ENCODE measurements at regions not wholly inside any gene's neighbourhood (a gene's known extent, or its start where the extent isn't known, plus 50 kb on each side); places are given as distances from the start of the nearest gene placed in this dataset.

DNA sequence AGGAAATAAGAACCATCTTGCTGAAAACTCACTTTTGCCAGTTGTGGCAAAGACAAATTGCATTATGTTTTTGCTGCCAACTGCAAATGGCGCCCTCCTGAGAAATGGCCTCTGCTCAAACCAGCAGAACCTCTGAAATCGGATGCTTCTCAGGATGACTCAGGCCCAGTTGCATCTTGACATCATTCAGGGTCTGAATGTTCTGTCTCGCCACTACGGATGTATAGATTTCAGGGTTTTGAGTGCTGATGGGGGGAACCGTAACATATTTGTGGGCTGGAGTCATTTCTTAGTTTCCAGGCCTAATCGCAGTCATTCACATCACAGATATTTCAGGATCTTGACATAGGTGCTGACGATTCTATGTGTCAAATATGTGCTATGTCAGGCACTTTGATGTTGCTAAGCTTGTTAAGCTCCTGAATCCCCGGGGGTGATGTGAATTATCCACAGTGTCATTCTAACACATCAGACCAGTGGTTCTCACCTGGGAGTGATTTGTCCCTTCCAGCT is 207.1 kb downstream of the NFATC2 start:
- no peak for DNase-seq (ENCODE audit: low read depth in 3 of 3, low spot score in 1 of 3)

DNA sequence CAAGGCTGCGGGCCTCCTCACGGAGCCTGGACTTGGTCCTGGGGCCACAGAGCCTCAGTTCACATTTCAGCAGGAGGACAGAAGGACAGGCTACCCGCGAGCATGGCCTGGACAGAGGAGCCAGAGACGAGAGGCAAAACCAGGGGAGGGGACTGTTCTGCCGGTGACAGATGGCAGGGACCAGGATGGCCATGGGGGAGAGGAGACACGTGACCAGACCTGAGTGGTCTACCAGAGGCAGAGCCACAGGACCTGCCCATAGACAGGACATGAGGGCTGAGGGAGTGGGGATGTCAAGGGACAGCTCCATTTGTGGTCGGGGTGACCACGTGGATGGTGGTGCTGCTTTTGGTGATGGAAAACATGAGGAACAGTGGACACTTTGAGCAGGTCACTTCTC is 207.9 kb downstream of the NFATC2 start:
- no peak for DNase-seq (ENCODE audit: low read depth in 3 of 3, low spot score in 1 of 3)

DNA sequence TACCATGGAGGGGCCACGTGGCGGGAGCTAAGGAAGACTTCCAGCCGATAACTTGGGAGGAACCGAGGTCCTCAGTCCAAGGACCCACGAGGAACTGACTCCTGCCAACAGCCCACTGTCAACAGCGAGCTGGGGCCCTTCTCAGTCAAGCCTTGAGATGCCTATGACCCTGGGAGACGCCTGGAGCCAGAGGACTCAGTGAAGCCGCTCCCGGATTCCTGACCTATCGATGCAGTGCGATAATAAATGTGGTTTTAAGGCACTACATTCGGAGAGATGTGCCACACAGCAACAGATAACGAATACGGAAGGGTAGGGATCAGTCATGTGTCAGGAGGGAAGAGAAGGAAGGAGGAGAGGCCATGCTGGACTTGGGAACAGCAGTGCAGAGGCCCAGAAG is 208.5 kb downstream of the NFATC2 start:
- no peak for DNase-seq (ENCODE audit: low read depth in 3 of 3, low spot score in 1 of 3)

DNA sequence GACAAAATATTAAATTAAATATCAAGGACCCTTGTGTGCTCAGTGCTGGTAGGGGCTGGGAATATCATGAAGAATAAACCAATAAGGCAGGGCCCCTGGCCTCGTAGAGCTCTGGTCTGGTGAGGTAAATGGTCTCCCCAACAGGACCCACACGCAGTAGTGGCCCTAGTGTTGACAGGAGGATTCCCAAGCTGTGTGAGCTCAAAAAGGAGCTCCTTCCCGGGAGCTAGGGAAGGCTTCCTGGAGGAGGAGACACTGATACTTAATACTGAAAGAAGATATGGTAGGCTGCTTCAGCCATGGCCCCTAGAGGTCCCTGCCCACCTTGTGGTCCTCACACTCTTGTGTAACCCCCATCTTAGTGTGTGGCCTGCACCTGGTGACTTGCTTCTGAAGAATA is 209.1 kb downstream of the NFATC2 start:
- no peak for DNase-seq (ENCODE audit: low read depth in 3 of 3, low spot score in 1 of 3)

DNA sequence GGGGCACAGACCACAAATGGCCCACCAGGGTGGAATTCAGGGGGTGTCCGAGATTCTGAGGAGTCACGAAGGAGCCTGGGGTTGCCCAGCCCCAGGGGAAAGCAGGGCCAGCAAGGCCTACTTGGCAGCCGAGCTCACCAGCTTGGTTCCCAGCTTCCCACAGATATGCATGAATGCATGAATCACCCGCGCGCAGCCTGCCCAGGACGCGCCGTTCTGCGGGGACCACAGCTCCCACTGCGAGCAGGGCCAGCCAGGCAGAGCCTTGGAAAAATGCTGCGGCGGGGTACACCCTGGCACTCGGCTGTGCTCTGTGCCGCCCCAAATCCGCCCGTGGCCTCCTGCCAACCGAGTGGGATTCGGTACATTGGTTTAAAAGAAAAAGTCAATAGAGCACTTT is 211.0 kb downstream of the NFATC2 start:
- no peak for DNase-seq (ENCODE audit: low read depth in 3 of 3, low spot score in 1 of 3)

DNA sequence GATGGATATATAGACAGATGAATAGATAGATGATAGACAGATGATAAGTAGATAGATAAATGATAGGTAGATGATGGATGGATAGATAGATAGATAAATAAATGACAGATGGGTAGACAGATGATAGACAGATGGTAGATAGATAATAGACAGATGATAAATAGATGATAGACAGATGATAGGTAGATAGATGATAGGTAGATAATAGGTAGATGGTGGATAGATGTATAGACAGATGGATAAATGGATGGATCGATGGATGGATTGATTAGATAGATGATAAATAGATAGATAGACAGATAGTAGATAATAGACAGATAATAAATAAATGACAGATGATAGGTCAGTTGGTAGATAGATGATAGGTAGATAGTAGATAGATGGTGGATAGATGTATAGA is 212.7 kb downstream of the NFATC2 start:
- no peak for DNase-seq (ENCODE audit: low read depth in 3 of 3, low spot score in 1 of 3)

DNA sequence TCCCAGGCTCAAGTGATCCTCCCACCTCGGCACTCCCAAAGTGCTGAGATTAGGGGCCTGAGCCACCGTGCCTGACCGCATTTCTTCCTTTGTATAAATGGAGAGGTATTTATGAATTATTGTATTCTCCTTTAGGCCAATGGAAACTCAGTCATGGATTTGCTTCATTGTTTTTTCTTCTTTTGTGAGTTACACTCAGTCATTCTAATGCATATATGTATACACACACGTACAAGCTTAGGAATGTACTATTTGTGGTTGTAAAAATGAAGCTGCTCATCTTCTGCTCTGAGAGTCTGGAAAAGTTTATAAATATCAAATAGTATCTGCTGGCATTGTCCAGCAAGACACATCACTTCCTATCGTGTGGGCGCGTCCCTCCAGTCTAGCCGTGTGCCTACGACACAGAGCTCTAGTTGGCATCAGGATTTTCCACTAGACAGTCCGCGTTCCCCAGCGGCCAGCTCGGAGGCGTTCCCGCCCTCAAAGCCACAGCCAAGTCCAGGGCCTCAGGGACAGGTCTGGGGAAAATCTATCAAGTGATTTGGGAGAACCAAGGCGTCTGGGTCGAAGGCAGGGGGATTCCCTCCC is 215.2 kb downstream of the NFATC2 start:
- no peak for DNase-seq (ENCODE audit: low read depth in 3 of 3, low spot score in 1 of 3)

DNA sequence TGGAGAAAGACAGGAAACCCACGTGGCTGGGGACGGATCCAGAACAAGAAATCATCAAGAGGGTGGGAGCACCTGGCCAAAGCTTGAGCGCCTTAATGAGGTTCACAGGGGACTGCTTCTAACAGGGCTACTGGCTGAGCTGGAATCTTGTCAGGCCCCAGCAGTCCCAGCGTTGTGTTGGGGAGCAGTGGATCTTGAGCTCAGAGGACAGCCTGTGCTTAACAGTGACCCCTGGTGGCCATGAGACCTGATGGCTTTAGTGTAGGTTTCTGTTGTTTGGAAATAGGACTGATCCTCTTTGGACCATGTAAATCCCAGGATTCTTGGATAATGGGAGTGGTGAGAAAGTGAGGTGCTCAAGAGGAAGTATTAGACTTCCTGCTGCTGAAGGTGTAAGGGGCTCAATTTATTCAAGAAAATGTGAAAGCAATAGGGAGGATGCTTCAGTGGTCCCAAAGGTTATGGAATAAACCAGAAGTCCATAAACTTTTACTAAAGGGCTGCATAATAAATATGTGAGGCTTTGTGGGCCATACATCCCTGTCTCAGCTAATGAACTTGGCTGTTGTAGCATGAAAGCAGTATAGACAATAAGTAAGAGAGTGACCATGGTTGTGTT is 216.2 kb downstream of the NFATC2 start:
- DNase-seq (ENCODE audit: low read depth in 3 of 3, low spot score in 1 of 3): peak in 2 of 3 donors; percentile 5 to 12

DNA sequence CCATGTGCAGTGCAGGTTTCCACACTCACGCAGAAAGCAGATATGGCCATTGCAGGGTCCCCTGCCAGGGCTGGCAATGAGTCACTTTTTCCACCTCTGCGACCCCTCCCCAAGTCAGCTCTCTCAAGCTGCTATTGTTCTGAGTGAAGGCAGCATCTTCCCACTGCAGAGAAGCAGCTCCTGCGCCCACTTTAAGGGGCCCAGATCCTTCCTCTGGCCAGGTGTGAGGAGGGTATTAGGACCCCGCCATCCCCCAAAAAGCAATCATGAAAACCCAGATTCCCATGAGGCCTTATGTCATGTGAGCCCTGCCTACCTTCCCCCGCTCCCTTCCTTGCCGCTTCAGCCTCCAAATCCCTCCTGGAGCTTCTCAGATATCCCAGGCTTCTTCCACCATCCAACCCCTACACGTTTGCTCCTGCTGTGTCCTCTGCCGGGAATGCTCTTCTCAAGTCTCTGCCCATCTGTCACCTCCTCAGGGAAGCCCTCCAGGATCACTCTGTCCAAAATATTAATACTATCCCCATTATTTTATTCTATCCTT is 220.3 kb downstream of the NFATC2 start:
- DNase-seq (ENCODE audit: low read depth in 3 of 3, low spot score in 1 of 3): no peak

DNA sequence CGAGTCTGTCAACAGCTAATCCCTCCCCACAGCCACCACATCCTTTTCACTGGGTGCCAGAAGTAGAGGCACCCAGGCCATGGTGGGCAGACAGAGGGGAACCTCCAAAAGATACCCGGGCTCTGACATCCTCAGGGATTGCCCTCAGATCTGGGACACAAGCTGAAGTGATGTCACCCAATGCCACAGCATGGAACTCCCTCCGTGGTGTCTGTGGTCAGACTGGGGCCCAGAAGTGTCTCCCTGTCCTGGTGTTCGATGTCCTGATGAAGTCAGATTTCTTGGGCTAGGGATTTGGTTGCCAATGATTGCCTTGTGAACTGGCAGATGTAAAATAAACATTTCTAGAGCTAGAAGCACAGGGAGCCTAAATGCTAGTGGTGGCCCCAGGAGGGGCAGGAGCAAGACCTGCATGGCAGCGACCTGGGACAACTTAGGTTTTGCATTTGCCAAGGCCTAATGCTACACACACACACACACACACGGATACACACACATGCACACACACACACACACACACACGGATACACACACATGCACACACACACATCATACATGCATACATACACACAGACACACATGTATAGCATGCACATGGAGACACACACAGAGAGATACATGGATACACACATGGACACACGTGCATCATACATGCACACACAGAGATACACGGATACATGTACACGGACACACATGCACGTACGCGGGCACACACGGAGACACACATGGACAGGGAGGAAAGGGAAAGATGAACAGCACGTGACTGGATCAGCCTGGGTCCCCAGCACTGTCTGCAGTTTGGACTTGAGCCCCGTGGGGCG is 221.0 kb downstream of the NFATC2 start:
- no peak for DNase-seq (ENCODE audit: low read depth in 3 of 3, low spot score in 1 of 3)

DNA sequence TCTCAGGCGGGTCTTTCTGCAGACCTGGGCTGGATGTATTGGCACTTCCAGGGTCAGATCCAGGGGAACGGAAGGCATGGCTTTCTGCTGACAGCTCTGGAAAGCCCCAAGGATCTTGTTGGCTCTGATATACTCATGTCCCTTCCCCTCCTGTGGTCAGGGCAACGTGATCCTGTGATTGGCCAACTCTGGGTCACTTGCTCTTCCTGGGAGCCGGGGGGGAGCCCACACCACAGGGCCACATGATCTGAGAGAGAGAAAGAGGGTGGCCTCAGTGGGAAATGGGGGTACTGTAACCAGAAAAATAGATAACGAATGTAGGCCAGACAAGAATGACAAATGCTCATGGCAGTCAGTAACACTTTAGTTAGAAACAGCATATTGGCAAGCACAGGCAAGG is 223.0 kb downstream of the NFATC2 start:
- DNase-seq (ENCODE audit: low read depth in 3 of 3, low spot score in 1 of 3): no peak

DNA sequence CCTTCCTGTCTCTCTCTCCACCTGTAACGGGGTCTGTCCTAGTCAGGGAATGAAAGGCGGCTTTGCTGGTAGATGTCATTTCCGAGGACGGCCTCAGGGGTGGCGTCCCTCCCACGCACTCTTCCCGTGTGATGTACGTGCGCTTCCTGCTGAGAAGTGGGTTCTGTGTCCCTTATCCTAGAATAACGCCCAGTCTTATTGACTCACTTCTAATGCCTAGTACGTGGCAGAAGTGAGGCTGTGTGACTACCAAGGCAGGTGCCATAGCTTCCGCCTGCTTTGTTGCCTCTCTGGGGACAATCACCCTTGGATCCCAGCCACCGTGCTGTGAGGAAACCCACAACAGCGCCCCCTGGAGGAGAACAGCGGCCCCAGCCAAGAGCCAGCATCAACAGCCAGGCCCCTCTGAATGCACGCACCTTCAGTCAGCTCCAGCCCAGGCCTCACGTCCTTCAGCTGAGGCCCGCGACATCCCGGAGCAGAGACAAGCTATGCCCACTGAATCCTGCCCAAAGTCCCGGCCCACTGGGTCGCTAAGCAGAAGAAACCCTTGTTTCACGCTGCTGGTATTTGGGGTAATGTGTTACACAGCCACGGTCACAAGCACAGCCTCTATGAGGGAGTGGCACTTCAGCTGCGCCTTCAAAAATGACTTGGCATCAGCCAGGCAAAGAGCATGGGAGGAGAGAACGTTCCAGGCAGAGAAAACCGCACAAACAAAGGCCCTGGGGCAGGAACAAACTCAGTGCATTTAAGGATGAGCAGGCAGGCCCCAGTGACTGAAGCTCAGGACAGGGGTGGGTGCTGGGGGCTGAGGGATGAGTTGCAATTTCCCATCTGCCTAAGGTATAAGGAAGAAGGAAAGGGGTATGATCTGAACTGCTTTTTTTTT is 224.2 kb downstream of the NFATC2 start:
- DNase-seq (ENCODE audit: low read depth in 3 of 3, low spot score in 1 of 3): peak in 1 of 3 donors; percentile 43

DNA sequence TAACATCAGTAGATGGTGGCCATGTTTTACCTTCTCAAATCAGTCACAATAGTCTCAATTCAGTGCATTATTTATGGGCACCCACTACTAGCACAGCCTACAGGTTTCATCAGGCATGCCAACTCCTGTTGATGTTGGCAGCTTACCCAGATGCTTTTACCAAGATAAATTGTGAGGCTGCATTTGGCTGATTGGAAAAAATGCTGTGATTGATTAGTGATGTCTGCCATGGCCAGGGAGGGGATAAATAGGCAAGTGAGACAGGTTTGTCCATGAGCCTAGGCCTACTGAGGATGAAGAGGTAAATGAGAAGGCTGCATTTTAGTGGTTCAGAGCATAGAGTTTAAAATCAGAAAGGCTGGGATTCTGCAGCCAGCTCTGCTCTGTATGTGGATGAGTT is 227.1 kb downstream of the NFATC2 start:
- DNase-seq (ENCODE audit: low read depth in 3 of 3, low spot score in 1 of 3): no peak

DNA sequence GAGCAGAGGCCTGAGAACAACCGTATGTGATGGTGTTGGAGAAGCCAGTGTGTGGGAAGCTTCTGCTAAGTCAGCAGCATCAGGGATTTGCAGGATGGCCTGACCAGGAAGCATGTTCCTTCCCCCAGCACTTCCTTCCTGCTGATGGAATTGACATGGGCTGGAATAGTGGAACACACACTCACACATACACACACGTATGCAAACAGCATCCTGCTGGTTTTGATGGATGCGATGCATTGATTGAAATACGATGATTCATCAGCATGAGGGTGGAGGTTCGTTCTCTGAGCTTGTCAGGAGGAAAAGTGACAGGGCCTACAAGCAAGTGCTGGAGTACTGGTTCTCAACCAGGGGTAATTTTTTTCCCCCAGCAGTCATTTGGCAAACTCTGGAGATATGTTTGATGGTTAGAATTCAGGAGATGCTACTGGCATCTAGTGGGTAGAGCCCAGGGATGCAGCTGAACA is 229.1 kb downstream of the NFATC2 start:
- no peak for DNase-seq (ENCODE audit: low read depth in 3 of 3, low spot score in 1 of 3)

DNA sequence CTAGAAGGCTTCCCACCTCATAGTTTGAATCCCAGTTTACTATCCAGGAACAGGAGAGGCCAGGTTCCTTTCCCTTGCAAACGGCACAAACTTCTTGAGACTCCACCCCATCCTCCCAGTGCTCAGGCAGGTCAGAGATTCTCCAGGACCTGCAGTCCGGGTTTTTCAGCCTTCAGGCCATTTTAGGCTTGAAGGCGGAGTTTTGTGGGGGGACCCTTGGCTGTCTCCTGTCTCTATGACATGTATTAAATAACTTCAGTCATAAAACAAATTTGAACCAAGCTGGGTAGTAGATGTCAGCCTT is 230.1 kb downstream of the NFATC2 start:
- no peak for DNase-seq (ENCODE audit: low read depth in 3 of 3, low spot score in 1 of 3)

DNA sequence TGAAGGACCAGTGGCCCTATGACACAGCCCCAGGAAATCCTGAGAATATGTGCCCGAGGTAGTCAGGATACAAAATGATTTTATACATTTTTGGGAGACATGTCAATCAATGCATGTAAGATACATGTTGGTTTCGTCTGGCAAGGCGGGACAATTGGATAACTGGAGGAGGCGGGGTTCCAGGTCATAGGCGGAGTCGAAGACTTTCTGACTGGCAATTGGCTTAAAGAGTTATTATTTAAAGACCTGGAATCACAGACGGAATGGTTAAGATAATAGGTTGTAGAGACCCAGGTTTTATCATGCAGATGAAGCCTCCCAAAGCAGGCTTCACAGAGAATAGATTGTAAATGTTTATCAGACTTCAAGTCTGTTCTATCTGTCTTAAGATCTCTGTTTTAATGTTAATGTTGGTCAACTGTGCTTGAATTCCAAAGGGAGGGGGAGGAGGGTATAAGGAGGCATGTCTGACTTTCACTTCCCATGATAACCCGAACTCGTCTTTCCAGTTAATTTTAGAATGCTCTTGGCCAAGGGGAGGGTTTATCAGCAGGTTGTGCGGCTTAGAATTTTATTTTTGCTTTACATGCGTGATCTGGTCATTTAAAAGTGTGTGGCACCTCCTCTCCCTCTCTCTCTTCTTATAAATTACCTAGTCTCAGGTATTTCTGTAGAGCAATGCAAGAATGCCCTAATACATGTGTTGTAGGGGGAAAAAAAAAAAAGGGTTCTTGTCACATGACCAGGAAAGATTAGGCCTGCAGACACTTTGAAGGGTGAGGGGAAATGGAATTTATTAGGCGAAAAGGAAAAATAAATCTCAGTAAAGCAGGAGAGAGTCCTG is 230.7 kb downstream of the NFATC2 start:
- no peak for DNase-seq (ENCODE audit: low read depth in 3 of 3, low spot score in 1 of 3)

DNA sequence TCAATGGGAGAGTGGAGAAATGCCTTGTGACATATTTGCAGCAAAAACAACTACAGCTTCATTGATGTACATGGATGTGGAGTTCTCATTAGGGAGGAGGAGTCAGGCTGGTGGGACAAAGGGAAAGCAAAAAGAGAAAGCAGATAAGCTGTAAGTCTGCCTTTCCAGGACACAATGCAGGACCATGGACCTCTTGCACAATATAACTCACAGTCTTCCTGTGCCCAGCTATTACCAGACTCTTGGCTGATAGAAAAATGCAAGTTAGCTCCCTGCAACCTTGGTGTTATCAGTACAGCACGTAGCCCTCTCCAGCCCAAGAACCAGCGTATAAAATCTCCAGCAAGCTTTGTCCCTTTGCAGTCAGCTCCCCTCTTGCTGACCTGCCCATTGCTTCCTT is 232.3 kb downstream of the NFATC2 start:
- no peak for DNase-seq (ENCODE audit: low read depth in 3 of 3, low spot score in 1 of 3)

DNA sequence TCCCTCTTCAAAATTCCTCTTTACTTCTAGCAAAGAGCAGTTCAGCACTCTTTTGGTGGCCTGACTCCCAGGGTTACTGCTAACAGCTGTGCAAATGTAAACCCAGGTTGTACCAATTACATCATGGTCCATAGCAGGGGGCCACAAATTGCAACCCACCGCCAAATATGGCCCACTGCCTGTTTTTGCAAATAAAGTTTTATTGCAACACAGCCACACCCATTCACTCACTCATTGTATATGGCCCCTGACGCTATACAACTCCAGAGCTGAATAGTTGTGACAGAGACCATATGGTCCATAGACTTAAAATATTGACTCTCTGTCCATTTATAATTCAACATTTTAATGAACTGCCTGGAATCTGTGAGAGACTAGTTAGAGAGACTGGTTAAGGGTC is 233.4 kb downstream of the NFATC2 start:
- DNase-seq (ENCODE audit: low read depth in 3 of 3, low spot score in 1 of 3): no peak

DNA sequence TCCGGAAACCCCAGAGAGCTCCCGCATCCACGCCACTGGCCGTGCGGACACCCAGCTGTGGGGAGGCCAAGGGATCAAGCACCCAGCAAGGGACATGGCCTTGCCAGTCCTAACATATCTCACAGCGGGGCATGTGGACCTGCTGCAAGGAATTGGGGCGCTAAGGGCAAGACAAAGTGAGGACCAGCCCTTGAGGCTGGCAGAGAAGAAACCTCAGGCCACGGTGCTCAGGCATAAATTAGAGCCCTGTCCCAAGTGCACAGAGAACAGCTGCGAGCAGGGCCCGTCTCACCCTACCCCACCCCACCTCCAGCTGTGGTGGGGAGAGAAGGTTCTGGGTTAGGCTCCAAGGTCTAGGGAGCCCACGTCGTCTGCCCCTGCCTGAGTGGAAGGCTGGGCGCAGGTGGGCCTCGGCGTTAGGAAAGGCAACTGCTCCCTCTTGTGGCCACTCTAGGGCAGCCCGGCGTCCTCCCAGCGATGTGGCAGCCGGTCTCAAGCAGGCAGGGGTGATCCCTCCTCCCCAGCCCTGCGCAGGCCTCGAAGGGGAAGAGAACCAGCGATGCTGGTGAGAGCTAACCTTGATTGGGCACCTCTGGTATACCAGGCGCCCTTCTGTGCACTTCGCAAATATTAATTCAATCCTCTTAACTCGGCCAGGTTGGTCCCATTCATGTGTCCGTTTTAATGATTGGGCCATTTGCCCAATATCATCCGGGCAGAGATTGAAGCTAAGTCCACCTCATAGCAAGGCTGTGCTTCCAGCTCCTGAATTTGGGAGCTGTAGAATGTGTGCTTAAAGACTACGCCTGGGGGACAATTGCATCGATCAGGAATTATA is 235.8 kb downstream of the NFATC2 start:
- DNase-seq (ENCODE audit: low read depth in 3 of 3, low spot score in 1 of 3): peak; percentile 15 to 61 (median 57)
